Ascending aorta (tissue), 2 donors: ENCODE measurements at regions not wholly inside any gene's neighbourhood (a gene's known extent, or its start where the extent isn't known, plus 50 kb on each side); places are given as distances from the start of the nearest gene placed in this dataset.

Experiments used
- DNase-seq, 2 donors: peaks; one replicate each; pipeline ENCODE4 v3.0.0-alpha.2; 2019; ENCODE audit warnings: low spot score in 2 of 2
- H3K27ac ChIP-seq, 2 donors: fragments of 200-600 bp; sonication (generic); one replicate each; pipeline ENCODE4 v1.5.1; 2016 to 2017; ENCODE audit warnings: mild to moderate bottlenecking in 1 of 2
- H3K27me3 ChIP-seq: fragments of 200-600 bp; sonication (generic); one replicate; pipeline ENCODE4 v1.5.1; 2017
- H3K36me3 ChIP-seq, 2 donors: fragments of 200-600 bp; sonication (generic); one replicate each; pipeline ENCODE4 v1.5.1; 2016
- H3K4me1 ChIP-seq, 2 donors: fragments of 200-600 bp; sonication (generic); one replicate each; pipeline ENCODE4 v1.5.1; 2016 to 2017; ENCODE audit warnings: mild to moderate bottlenecking in 1 of 2
- H3K4me3 ChIP-seq, 2 donors: fragments of 200-600 bp; sonication (generic); one replicate each; pipeline ENCODE4 v1.5.1; 2016 to 2017; ENCODE audit warnings: mild to moderate bottlenecking in 1 of 2
- H3K9me3 ChIP-seq, 2 donors: fragments of 200-600 bp; sonication (generic); one replicate each; pipeline ENCODE4 v1.5.1; 2016
- intact Hi-C: fragments of 100-400 bp; cut with DNase I; formaldehyde crosslinking; loops from one replicate; pipeline ENCODE4 v1.15.1; 2023
- TF ChIP-seq, protein P1 (sequence below), 3 experiments: fragments of 200-600 bp in 2 of 3; fragments of 450-650 bp in 1 of 3; sonication (generic) in 2 of 3; IDR thresholded peaks; one replicate each; pipeline ENCODE4 v1.5.1; 2016 to 2019; ENCODE audit warnings: antibody characterized with exemption in 3 of 3, mild to moderate bottlenecking in 1 of 3, moderate library complexity in 1 of 3

DNA sequence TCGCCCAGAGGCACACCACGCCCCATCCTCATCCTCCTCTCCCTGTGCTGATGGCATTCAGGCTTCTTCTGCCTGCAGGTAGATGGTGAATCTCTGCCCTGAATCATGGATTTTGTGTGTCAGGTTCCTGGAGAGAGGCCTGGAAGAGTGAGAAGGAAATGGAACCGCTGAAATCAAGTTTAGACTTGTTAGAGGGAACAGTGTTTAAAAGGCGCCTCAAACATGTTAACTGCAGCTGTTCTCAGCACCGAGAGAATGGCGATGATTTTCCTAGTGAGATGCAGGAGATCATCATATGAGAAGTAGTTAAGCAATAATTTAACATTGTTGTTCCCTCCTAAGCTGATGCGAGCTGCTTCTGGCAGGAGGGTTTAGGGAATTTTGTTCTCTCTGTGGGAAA, 744.4 kb upstream of the EEF2KMT start:
- TF ChIP-seq, protein P1, sequence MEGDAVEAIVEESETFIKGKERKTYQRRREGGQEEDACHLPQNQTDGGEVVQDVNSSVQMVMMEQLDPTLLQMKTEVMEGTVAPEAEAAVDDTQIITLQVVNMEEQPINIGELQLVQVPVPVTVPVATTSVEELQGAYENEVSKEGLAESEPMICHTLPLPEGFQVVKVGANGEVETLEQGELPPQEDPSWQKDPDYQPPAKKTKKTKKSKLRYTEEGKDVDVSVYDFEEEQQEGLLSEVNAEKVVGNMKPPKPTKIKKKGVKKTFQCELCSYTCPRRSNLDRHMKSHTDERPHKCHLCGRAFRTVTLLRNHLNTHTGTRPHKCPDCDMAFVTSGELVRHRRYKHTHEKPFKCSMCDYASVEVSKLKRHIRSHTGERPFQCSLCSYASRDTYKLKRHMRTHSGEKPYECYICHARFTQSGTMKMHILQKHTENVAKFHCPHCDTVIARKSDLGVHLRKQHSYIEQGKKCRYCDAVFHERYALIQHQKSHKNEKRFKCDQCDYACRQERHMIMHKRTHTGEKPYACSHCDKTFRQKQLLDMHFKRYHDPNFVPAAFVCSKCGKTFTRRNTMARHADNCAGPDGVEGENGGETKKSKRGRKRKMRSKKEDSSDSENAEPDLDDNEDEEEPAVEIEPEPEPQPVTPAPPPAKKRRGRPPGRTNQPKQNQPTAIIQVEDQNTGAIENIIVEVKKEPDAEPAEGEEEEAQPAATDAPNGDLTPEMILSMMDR (IDR thresholded peaks at IDR 0.05) = no peak

GRCh38 chr16:5838725-5839124, 741.1 kb upstream of the EEF2KMT start:
- no peak for DNase-seq
- no peaks in the 10 kb centered on the region for H3K36me3 ChIP-seq
- H3K4me1 ChIP-seq = no peaks in the 10 kb centered on the region
- no peak overlapping the region for H3K4me3 ChIP-seq
- no peaks in the 10 kb centered on the region for H3K9me3 ChIP-seq
- TF ChIP-seq, protein P1 (IDR thresholded peaks at IDR 0.05) = no peak
- intact Hi-C loops = no loop called here
- H3K27ac ChIP-seq = no peak overlapping the region
- H3K27me3 ChIP-seq = no peaks in the 10 kb centered on the region

More for the DNA sequence above, 744.4 kb upstream of the EEF2KMT start:
- Histone ChIP-seq H3K4me3 (no peak overlapping the region), H3K36me3 (no peaks in the 10 kb centered on the region), H3K4me1 (no peaks in the 10 kb centered on the region), H3K27ac (no peak overlapping the region), H3K9me3 (no peaks in the 10 kb centered on the region), H3K27me3 (no peaks in the 10 kb centered on the region)
- intact Hi-C loops = no loop called here
- no peak for DNase-seq

- no peaks in the 10 kb centered on the region for H3K27me3 ChIP-seq
- TF ChIP-seq, protein P1 (IDR thresholded peaks at IDR 0.05) = no peak
- H3K27ac ChIP-seq = no peak overlapping the region
- no peaks in the 10 kb centered on the region for H3K9me3 ChIP-seq
- no peaks in the 10 kb centered on the region for H3K4me1 ChIP-seq
- H3K4me3 ChIP-seq = no peak overlapping the region
- intact Hi-C loops = no loop called here
- no peak for DNase-seq
- no peaks in the 10 kb centered on the region for H3K36me3 ChIP-seq
Measured at GRCh38 chr16:5838071-5838470, 740.5 kb upstream of the EEF2KMT start.

GRCh38 chr16:5837007-5837670, 739.5 kb upstream of the EEF2KMT start:
- TF ChIP-seq, protein P1 (IDR thresholded peaks at IDR 0.05) = no peak
- Histone ChIP-seq H3K27me3 (no peaks in the 10 kb centered on the region), H3K27ac (no peak overlapping the region), H3K4me1 (no peaks in the 10 kb centered on the region), H3K9me3 (no peaks in the 10 kb centered on the region), H3K4me3 (no peak overlapping the region), H3K36me3 (no peaks in the 10 kb centered on the region)
- no peak for DNase-seq
- intact Hi-C loops = no loop called here

DNA sequence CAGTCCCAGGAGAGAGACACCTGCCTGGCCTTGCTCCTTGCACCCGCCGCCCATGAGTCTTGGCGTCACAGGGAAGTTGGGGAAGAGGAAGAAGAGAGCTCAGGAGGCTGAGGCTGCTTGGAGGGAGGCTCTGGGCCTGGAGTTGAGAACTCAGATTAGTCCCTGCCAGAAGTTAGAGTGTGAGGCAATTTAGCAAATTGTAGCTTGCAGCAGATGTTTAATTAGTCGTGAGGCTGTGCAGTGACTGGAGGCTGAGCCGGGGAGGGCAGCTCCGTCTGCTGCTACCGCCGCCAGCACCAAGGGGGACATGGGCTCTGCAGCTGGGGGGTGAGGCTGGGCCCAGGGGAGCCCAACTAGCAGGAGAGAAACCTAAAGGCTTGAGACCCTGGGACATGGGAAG, 738.3 kb upstream of the EEF2KMT start:
- intact Hi-C loops = no loop called here
- Histone ChIP-seq H3K27me3 (no peaks in the 10 kb centered on the region), H3K4me3 (no peak overlapping the region), H3K27ac (no peak overlapping the region), H3K4me1 (no peaks in the 10 kb centered on the region), H3K36me3 (no peaks in the 10 kb centered on the region), H3K9me3 (no peaks in the 10 kb centered on the region)
- no peak for DNase-seq
- TF ChIP-seq, protein P1 (IDR thresholded peaks at IDR 0.05) = no peak

GRCh38 chr16:5826332-5826731, 728.7 kb upstream of the EEF2KMT start:
- Histone ChIP-seq H3K4me1 (no peaks in the 10 kb centered on the region), H3K36me3 (no peaks in the 10 kb centered on the region), H3K27me3 (no peaks in the 10 kb centered on the region), H3K4me3 (no peak overlapping the region), H3K27ac (no peak overlapping the region), H3K9me3 (no peaks in the 10 kb centered on the region)
- DNase-seq = no peak
- intact Hi-C loops = no loop called here
- TF ChIP-seq, protein P1 (IDR thresholded peaks at IDR 0.05) = no peak
